Testis (tissue), 2 donors: ENCODE measurements at regions not wholly inside any gene's neighbourhood (a gene's known extent, or its start where the extent isn't known, plus 50 kb on each side); places are given as distances from the start of the nearest gene placed in this dataset.

Experiments
- DNase-seq: peaks from one replicate; pipeline ENCODE4 v3.0.0-alpha.2; 2019
- H3K27ac ChIP-seq, 2 donors: fragments of 200-600 bp; sonication (generic); one replicate each; pipeline ENCODE4 v1.5.1; 2019
- H3K27me3 ChIP-seq: fragments of 200-600 bp; sonication (generic); one replicate; pipeline ENCODE4 v1.5.1; 2019
- H3K36me3 ChIP-seq: fragments of 200-600 bp; sonication (generic); one replicate; pipeline ENCODE4 v1.5.1; 2017; ENCODE audit warnings: low read depth; ENCODE audit errors: missing control alignments
- H3K4me1 ChIP-seq: fragments of 200-600 bp; sonication (generic); one replicate; pipeline ENCODE4 v1.5.1; 2019
- H3K4me3 ChIP-seq, 2 donors: fragments of 200-600 bp; sonication (generic); one replicate each; pipeline ENCODE4 v1.5.1; 2017 to 2019
- H3K9me3 ChIP-seq: fragments of 200-600 bp; sonication (generic); one replicate; pipeline ENCODE4 v1.5.1; 2017
- POLR2A ChIP-seq: fragments of 450-650 bp; IDR thresholded peaks from one replicate; pipeline ENCODE4 v1.6.1; 2017; ENCODE audit warnings: antibody characterized with exemption, mild to moderate bottlenecking, moderate library complexity
- WGBS, 2 donors: methylation state at CpG; one replicate each; pipeline ENCODE4 v1.1.5; 2018; 5-methylcytosine and 5-hydroxymethylcytosine counted together
- intact Hi-C: fragments of 100-400 bp; cut with DNase I; formaldehyde crosslinking; loops from one replicate; pipeline ENCODE4 v1.15.1; 2023; ENCODE audit warnings: low total_unique reads
- TF ChIP-seq, protein P1 (sequence below), 3 experiments: fragments of 450-650 bp in 2 of 3; fragments of 200-600 bp in 1 of 3; sonication (generic) in 1 of 3; IDR thresholded peaks; one replicate each; pipeline ENCODE4 v1.5.1; 2016 to 2019; ENCODE audit warnings: antibody characterized with exemption in 3 of 3, mild to moderate bottlenecking in 2 of 3, moderate library complexity in 1 of 3

DNA sequence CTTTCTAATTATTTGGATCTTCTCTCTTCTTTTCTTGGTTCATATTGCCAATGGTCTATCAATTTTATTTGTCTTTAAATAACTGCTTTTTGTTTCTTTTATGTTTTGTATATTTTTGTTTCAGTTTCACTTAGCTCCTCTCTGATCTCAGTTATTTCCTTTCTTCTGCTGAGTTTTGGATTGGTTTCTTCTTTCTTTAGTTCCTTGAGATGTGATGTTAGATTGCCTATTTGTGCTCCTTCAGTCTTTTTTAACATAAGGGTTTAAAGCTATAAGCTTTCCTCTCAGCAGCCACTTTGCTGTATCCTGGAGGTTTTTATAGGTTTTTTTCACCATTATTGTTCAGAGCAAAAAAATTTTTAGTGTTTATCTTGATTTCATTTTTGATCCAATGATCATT, 351.6 kb downstream of the KDM5D start:
- Histone ChIP-seq H3K9me3 (no peaks in the 10 kb centered on the region), H3K27me3 (no peaks in the 10 kb centered on the region), H3K27ac (no peak overlapping the region), H3K4me1 (no peaks in the 10 kb centered on the region), H3K36me3 (no peaks in the 10 kb centered on the region), H3K4me3 (no peak overlapping the region)
- intact Hi-C loops, result no loop called here
- DNase-seq, result no peak
- TF ChIP-seq, protein P1, sequence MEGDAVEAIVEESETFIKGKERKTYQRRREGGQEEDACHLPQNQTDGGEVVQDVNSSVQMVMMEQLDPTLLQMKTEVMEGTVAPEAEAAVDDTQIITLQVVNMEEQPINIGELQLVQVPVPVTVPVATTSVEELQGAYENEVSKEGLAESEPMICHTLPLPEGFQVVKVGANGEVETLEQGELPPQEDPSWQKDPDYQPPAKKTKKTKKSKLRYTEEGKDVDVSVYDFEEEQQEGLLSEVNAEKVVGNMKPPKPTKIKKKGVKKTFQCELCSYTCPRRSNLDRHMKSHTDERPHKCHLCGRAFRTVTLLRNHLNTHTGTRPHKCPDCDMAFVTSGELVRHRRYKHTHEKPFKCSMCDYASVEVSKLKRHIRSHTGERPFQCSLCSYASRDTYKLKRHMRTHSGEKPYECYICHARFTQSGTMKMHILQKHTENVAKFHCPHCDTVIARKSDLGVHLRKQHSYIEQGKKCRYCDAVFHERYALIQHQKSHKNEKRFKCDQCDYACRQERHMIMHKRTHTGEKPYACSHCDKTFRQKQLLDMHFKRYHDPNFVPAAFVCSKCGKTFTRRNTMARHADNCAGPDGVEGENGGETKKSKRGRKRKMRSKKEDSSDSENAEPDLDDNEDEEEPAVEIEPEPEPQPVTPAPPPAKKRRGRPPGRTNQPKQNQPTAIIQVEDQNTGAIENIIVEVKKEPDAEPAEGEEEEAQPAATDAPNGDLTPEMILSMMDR (IDR thresholded peaks at IDR 0.05), result no peak
- TF ChIP-seq POLR2A, result no peak

GRCh38 chrY:19391922-19392321, 352.6 kb downstream of the KDM5D start:
- 81 to 89% methylated on average over 1 of the region's 1 CpG for WGBS, 2 donors
- no peaks in the 10 kb centered on the region for H3K9me3 ChIP-seq
- no peak overlapping the region for H3K4me3 ChIP-seq
- H3K4me1 ChIP-seq, result no peaks in the 10 kb centered on the region
- DNase-seq, result no peak
- no peaks in the 10 kb centered on the region for H3K36me3 ChIP-seq
- TF ChIP-seq, protein P1 (IDR thresholded peaks at IDR 0.05), result no peak
- TF ChIP-seq POLR2A, result no peak
- H3K27ac ChIP-seq, result no peak overlapping the region
- H3K27me3 ChIP-seq, result no peaks in the 10 kb centered on the region
- intact Hi-C loops, result no loop called here

GRCh38 chrY:19365321-19365720, 379.2 kb downstream of the KDM5D start:
- Histone ChIP-seq H3K27me3 (no peaks in the 10 kb centered on the region), H3K27ac (no peak overlapping the region), H3K4me3 (no peak overlapping the region), H3K36me3 (no peaks in the 10 kb centered on the region), H3K4me1 (no peaks in the 10 kb centered on the region), H3K9me3 (no peaks in the 10 kb centered on the region)
- TF ChIP-seq POLR2A, result no peak
- TF ChIP-seq, protein P1 (IDR thresholded peaks at IDR 0.05), result no peak
- 38 to 63% methylated on average over 1 to 2 of the region's 2 CpGs for WGBS, 2 donors
- intact Hi-C loops, result no loop called here
- no peak for DNase-seq

DNA sequence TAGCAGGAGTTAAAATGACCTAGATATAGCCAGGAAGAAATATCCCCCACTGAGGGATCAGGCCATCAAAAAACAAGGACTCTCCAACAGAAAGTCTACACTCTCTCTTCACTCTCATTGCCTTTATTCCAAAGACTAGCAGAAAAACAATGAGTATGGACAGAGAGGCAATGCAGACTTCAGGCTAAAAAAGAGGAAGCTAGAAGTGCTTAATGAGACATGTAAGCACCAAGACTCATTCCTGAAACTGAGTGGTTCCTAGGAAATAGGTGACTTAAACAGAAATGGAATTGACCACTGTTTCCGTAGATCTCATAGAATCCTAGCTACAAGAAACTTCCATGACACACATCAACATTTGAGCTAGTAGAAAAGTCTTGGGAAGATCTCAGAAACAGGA, 387.3 kb downstream of the KDM5D start:
- no peaks in the 10 kb centered on the region for H3K4me1 ChIP-seq
- no peaks in the 10 kb centered on the region for H3K36me3 ChIP-seq
- no peaks in the 10 kb centered on the region for H3K9me3 ChIP-seq
- no peak overlapping the region for H3K4me3 ChIP-seq
- 80 to 100% methylated on average over 1 of the region's 1 CpG for WGBS, 2 donors
- H3K27ac ChIP-seq, result no peak overlapping the region
- no peak for DNase-seq
- H3K27me3 ChIP-seq, result no peaks in the 10 kb centered on the region
- intact Hi-C loops, result no loop called here
- TF ChIP-seq POLR2A, result no peak
- TF ChIP-seq, protein P1 (IDR thresholded peaks at IDR 0.05), result no peak

- TF ChIP-seq, protein P1 (IDR thresholded peaks at IDR 0.05), result no peak
- TF ChIP-seq POLR2A, result no peak
Measured at GRCh38 chrY:19356735-19357134, 387.8 kb downstream of the KDM5D start.

More at GRCh38 chrY:19356735-19357134, 387.8 kb downstream of the KDM5D start:
- no peak for DNase-seq
- no peaks in the 10 kb centered on the region for H3K9me3 ChIP-seq
- intact Hi-C loops, result no loop called here
- H3K27ac ChIP-seq, result no peak overlapping the region
- no peak overlapping the region for H3K4me3 ChIP-seq
- no peaks in the 10 kb centered on the region for H3K4me1 ChIP-seq
- no peaks in the 10 kb centered on the region for H3K27me3 ChIP-seq
- no peaks in the 10 kb centered on the region for H3K36me3 ChIP-seq
